ENCODE measurements at regions not wholly inside any gene's neighbourhood (a gene's known extent, or its start where the extent isn't known, plus 50 kb on each side); places are given as distances from the start of the nearest gene placed in this dataset.

GRCh38 chr11:80831374-80831773, 1390.5 kb upstream of the TENM4 start:
- no peak for DNase-seq (ENCODE audit: low read depth)
- H3K4me3 ChIP-seq (ENCODE audit: low read length), result no peak overlapping the region
- TF ChIP-seq, protein P1, sequence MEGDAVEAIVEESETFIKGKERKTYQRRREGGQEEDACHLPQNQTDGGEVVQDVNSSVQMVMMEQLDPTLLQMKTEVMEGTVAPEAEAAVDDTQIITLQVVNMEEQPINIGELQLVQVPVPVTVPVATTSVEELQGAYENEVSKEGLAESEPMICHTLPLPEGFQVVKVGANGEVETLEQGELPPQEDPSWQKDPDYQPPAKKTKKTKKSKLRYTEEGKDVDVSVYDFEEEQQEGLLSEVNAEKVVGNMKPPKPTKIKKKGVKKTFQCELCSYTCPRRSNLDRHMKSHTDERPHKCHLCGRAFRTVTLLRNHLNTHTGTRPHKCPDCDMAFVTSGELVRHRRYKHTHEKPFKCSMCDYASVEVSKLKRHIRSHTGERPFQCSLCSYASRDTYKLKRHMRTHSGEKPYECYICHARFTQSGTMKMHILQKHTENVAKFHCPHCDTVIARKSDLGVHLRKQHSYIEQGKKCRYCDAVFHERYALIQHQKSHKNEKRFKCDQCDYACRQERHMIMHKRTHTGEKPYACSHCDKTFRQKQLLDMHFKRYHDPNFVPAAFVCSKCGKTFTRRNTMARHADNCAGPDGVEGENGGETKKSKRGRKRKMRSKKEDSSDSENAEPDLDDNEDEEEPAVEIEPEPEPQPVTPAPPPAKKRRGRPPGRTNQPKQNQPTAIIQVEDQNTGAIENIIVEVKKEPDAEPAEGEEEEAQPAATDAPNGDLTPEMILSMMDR (conservative IDR thresholded peaks at IDR 0.05; ENCODE audit: low read length), result no peak

- no peak for DNase-seq (ENCODE audit: low read depth)
- H3K4me3 ChIP-seq (ENCODE audit: low read length), result no peak overlapping the region
- TF ChIP-seq, protein P1 (conservative IDR thresholded peaks at IDR 0.05; ENCODE audit: low read length), result no peak
These were observed 1387.0 kb upstream of the TENM4 start for GRCh38 chr11:80827781-80828180.

DNA sequence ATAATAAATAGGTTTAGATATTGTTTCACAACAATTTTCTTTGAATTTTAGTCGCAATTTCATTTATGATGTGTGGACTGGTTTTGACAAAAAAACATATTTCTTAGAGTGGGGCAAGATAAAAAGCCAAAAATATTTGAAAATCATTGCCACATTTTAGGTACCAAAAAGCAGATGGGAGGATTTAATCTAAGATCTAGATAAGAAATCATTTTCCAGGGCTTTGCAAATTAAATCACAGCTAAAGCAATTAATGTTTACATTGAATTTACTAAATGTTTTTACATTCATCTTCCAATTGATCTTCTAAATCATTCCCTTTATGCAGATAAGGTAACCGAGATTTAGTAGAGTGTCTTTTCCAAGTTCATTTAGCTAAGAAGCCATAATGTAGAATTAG, 1386.0 kb upstream of the TENM4 start:
- no peak overlapping the region for H3K4me3 ChIP-seq (ENCODE audit: low read length)
- no peak for DNase-seq (ENCODE audit: low read depth)
- TF ChIP-seq, protein P1 (conservative IDR thresholded peaks at IDR 0.05; ENCODE audit: low read length), result no peak

DNA sequence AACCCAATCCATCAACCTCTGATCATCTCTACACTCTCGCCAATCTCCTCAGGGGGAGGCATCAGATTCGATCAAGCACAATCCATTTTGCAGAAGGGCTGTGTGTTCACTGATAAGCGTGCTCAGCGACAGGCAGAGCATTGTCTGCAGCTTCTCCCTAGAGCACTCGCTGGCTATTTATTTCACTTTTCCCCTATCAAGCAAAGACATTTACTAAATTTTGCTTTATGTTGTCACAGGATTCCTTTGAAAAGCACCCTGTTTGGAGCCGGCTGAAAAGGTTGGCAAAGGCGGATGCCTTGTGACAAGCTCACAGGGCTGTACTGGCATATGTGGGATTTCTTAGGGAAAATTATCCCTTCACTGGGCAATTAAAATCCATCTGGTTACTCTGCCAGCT, 1381.5 kb upstream of the TENM4 start:
- TF ChIP-seq, protein P1 (conservative IDR thresholded peaks at IDR 0.05; ENCODE audit: low read length), result no peak
- H3K4me3 ChIP-seq (ENCODE audit: low read length), result no peak overlapping the region
- no peak for DNase-seq (ENCODE audit: low read depth)

DNA sequence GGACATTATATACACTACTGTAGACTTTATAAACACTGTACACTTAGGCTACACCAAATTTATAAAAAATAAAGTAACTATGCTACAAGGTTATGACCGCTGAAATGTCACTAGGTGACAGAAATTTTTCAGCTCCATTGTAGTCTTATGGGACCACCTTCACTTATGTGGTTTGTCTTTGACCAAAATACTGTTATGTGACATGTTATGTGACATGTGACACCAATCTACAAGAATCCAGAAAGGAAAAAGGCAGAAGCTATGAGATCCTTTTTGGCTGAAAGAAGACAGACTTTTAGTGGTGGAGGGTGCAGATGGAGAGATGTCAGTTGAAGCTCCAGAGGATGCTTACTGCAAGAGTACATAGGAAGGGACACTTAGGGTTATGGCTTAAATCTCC, 1378.4 kb upstream of the TENM4 start:
- TF ChIP-seq, protein P1 (conservative IDR thresholded peaks at IDR 0.05; ENCODE audit: low read length), result no peak
- DNase-seq (ENCODE audit: low read depth), result no peak
- H3K4me3 ChIP-seq (ENCODE audit: low read length), result no peak overlapping the region

DNA sequence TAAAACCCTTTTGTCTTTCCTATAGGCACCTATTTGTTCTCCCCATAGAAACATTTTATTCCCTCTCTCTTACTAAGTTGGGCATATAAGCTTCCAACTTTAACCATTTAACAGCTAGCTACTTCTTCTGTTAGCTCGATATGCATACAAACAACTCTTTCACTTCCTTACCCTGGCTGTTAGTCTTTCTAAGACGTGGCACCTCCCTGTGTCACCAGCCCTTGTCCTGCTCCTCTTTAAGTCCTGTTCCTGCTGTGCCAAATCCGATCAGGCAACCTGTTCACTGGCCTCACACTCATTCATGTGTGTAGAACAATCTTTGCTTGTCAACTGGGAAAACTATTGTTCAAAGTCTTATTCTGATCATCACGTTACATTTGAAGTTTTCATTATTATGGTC, 1376.1 kb upstream of the TENM4 start:
- TF ChIP-seq, protein P1 (conservative IDR thresholded peaks at IDR 0.05; ENCODE audit: low read length), result no peak
- DNase-seq (ENCODE audit: low read depth), result no peak
- H3K4me3 ChIP-seq (ENCODE audit: low read length), result no peak overlapping the region

- H3K4me3 ChIP-seq (ENCODE audit: low read length), result no peak overlapping the region
- TF ChIP-seq, protein P1 (conservative IDR thresholded peaks at IDR 0.05; ENCODE audit: low read length), result no peak
- DNase-seq (ENCODE audit: low read depth), result no peak
These were observed 1375.6 kb upstream of the TENM4 start for GRCh38 chr11:80816454-80816847.
